ENCODE measurements at regions not wholly inside any gene's neighbourhood (a gene's known extent, or its start where the extent isn't known, plus 50 kb on each side); places are given as distances from the start of the nearest gene placed in this dataset.

DNA sequence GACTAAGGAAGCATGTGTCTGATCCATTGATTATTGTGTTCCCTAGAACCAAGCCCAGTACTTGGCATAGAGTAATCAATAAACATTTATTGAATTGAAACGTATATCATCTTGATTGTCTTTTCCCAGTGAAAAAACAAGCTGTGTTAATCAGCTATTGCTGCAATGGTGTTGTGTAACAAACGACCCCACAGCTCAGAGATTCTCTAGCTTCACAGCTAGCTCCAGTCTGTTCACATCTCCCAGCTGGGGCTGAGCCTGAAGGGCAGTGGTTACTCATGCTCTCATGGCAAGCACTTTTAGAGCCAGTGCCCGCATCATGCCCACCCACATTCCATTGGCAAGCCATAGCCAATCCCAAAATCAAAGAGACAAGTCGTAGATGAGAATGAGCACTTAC lies 237.4 kb upstream of the RAB4A start:
- WGBS, 2 donors, result 67 to 71% methylated on average over 4 of the region's 4 CpGs
- Histone ChIP-seq H3K4me3 (no peak overlapping the region), H3K27me3 (no peaks in the 10 kb centered on the region), H3K27ac (no peak overlapping the region), H3K9me3 (no peaks in the 10 kb centered on the region), H3K4me1 (no peaks in the 10 kb centered on the region), H3K36me3 (no peaks in the 10 kb centered on the region)
- DNase-seq, result no peak
- TF ChIP-seq, protein P1, sequence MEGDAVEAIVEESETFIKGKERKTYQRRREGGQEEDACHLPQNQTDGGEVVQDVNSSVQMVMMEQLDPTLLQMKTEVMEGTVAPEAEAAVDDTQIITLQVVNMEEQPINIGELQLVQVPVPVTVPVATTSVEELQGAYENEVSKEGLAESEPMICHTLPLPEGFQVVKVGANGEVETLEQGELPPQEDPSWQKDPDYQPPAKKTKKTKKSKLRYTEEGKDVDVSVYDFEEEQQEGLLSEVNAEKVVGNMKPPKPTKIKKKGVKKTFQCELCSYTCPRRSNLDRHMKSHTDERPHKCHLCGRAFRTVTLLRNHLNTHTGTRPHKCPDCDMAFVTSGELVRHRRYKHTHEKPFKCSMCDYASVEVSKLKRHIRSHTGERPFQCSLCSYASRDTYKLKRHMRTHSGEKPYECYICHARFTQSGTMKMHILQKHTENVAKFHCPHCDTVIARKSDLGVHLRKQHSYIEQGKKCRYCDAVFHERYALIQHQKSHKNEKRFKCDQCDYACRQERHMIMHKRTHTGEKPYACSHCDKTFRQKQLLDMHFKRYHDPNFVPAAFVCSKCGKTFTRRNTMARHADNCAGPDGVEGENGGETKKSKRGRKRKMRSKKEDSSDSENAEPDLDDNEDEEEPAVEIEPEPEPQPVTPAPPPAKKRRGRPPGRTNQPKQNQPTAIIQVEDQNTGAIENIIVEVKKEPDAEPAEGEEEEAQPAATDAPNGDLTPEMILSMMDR (IDR thresholded peaks at IDR 0.05), result no peak
- TF ChIP-seq POLR2A (IDR thresholded peaks at IDR 0.05) (no peak), POLR2AphosphoS5 (IDR thresholded peaks at IDR 0.05) (no peak), EP300 (IDR thresholded peaks at IDR 0.05) (no peak)
- ATAC-seq (ENCODE audit: low FRiP score in 2 of 2), result no peak

DNA sequence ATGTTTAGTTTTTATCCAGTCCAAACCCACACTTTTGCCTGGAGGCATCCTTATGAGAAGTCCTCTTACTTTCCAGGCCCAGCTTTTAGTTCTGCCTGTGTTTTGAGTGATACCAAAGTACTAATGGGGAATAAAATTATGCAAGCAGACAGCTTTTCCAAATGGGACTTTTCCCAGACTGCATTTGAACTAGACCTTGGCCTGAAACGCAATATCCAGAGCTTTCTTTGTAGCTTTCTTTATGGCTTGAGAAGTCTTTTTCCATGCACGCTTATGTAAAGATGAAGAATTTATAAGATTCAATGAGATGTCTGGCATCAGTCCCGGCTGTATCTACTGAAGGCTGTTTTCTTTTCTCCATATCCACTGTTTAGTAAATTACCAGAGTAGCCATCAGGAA lies 236.6 kb upstream of the RAB4A start:
- Histone ChIP-seq H3K4me3 (no peak overlapping the region), H3K27me3 (no peaks in the 10 kb centered on the region), H3K9me3 (no peaks in the 10 kb centered on the region), H3K4me1 (no peaks in the 10 kb centered on the region), H3K27ac (no peak overlapping the region), H3K36me3 (no peaks in the 10 kb centered on the region)
- 85 to 94% methylated on average over 3 of the region's 3 CpGs for WGBS, 2 donors
- TF ChIP-seq, protein P1 (IDR thresholded peaks at IDR 0.05), result no peak
- no peak for TF ChIP-seq EP300 (IDR thresholded peaks at IDR 0.05)
- no peak for ATAC-seq (ENCODE audit: low FRiP score in 2 of 2)
- no peak for DNase-seq

DNA sequence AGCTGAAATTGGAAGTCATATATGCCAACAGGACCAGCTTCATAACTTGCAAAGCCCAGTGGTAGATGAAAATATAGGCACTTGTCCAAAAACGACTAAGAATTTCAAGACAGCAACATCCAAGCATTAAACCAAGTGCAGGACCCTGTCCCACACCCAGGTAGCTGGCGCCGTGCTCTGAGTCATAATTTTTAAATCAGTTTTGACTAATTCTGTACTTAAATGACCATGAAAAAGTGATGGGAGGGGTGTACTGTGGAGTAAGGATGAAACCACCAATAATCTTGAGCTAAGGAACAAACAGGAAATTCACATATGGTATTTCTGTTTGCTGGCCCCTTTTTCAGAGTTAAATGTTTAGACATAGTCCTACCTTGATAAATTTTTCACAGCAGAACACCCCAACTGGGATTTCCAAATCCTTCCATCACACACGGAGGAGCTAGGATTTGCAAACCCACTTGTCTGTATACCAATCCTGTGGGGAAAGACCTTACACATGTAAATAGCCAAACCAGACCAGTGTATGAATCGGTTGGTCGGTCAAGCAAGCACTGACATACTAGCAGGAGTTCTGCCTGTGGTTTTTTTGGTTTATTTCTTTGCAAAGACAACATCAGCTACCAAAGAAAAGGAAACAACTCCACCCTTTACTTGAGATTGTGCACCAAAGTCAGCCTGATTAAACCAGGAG lies 235.7 kb upstream of the RAB4A start:
- no peak for ATAC-seq (ENCODE audit: low FRiP score in 2 of 2)
- 72 to 80% methylated on average over 6 of the region's 6 CpGs for WGBS, 2 donors
- Histone ChIP-seq H3K9me3 (no peaks in the 10 kb centered on the region), H3K4me3 (no peak overlapping the region), H3K4me1 (no peaks in the 10 kb centered on the region), H3K27me3 (no peaks in the 10 kb centered on the region), H3K36me3 (no peaks in the 10 kb centered on the region), H3K27ac (no peak overlapping the region)
- DNase-seq, result no peak
- TF ChIP-seq, protein P1 (IDR thresholded peaks at IDR 0.05), result no peak
- TF ChIP-seq POLR2AphosphoS5 (IDR thresholded peaks at IDR 0.05) (no peak), POLR2A (IDR thresholded peaks at IDR 0.05) (no peak), EP300 (IDR thresholded peaks at IDR 0.05) (no peak)

DNA sequence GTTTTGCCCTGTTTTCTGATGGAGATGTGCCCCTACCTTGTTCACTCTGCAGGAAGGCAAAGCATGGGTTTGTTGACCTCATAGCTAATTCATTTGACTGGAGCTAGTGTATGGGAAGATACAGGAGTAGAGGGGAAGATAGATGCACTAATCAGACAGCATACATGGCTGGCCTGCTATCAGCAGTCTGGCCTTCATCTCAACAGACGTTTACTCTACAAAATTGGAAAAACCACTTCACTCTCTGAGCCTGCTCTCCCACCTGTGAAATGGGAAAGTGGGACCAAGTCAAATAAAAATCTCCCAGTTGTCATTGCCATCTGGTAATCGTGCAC lies 235.2 kb upstream of the RAB4A start:
- TF ChIP-seq EP300 (IDR thresholded peaks at IDR 0.05), result no peak
- TF ChIP-seq, protein P1 (IDR thresholded peaks at IDR 0.05), result no peak
- no peak for TF ChIP-seq POLR2A (IDR thresholded peaks at IDR 0.05)
- TF ChIP-seq POLR2AphosphoS5 (IDR thresholded peaks at IDR 0.05), result no peak

GRCh38 chr1:229037806-229038405 lies 233.0 kb upstream of the RAB4A start:
- H3K36me3 ChIP-seq, result no peaks in the 10 kb centered on the region
- H3K9me3 ChIP-seq, result no peaks in the 10 kb centered on the region
- ATAC-seq (ENCODE audit: low FRiP score in 2 of 2) (no peak), DNase-seq (no peak)
- no peaks in the 10 kb centered on the region for H3K27me3 ChIP-seq
- WGBS, 2 donors, result 90 to 94% methylated on average over 4 of the region's 4 CpGs
- no peak overlapping the region for H3K27ac ChIP-seq
- TF ChIP-seq EP300 (IDR thresholded peaks at IDR 0.05) (no peak), POLR2A (IDR thresholded peaks at IDR 0.05) (no peak), POLR2AphosphoS5 (IDR thresholded peaks at IDR 0.05) (no peak)
- TF ChIP-seq, protein P1 (IDR thresholded peaks at IDR 0.05), result no peak
- no peaks in the 10 kb centered on the region for H3K4me1 ChIP-seq
- no peak overlapping the region for H3K4me3 ChIP-seq

More for the DNA sequence above, 235.2 kb upstream of the RAB4A start:
- Histone ChIP-seq H3K9me3 (no peaks in the 10 kb centered on the region), H3K36me3 (no peaks in the 10 kb centered on the region), H3K4me1 (no peaks in the 10 kb centered on the region), H3K4me3 (no peak overlapping the region), H3K27ac (no peak overlapping the region), H3K27me3 (no peaks in the 10 kb centered on the region)
- ATAC-seq (ENCODE audit: low FRiP score in 2 of 2) (no peak), DNase-seq (no peak)
- WGBS, 2 donors, result 69 to 84% methylated on average over 2 of the region's 2 CpGs

All from upper lobe of left lung (tissue), 6 donors.